Uterus (tissue), 2 donors: ENCODE measurements at regions not wholly inside any gene's neighbourhood (a gene's known extent, or its start where the extent isn't known, plus 50 kb on each side); places are given as distances from the start of the nearest gene placed in this dataset.

Experiments used
- POLR2A ChIP-seq, 2 donors: fragments of 450-650 bp; IDR thresholded peaks; one replicate each; pipeline ENCODE4 v1.6.1; 2016; ENCODE audit warnings: antibody characterized with exemption in 2 of 2, mild to moderate bottlenecking in 1 of 2, moderate library complexity in 1 of 2
- TF ChIP-seq, protein P1 (sequence below), 4 experiments: fragments of 200-600 bp in 2 of 4; fragments of 450-650 bp in 2 of 4; sonication (generic) in 2 of 4; IDR thresholded peaks; one replicate each; pipeline ENCODE4 v1.5.1; 2016 to 2019; ENCODE audit warnings: antibody characterized with exemption in 4 of 4, mild to moderate bottlenecking in 2 of 4, moderate library complexity in 1 of 4

GRCh38 chr15:87704276-87704675 is 552.3 kb downstream of the NTRK3 start:
- TF ChIP-seq, protein P1, sequence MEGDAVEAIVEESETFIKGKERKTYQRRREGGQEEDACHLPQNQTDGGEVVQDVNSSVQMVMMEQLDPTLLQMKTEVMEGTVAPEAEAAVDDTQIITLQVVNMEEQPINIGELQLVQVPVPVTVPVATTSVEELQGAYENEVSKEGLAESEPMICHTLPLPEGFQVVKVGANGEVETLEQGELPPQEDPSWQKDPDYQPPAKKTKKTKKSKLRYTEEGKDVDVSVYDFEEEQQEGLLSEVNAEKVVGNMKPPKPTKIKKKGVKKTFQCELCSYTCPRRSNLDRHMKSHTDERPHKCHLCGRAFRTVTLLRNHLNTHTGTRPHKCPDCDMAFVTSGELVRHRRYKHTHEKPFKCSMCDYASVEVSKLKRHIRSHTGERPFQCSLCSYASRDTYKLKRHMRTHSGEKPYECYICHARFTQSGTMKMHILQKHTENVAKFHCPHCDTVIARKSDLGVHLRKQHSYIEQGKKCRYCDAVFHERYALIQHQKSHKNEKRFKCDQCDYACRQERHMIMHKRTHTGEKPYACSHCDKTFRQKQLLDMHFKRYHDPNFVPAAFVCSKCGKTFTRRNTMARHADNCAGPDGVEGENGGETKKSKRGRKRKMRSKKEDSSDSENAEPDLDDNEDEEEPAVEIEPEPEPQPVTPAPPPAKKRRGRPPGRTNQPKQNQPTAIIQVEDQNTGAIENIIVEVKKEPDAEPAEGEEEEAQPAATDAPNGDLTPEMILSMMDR (IDR thresholded peaks at IDR 0.05): no peak
- TF ChIP-seq POLR2A (IDR thresholded peaks at IDR 0.05): no peak
